ENCODE measurements at regions not wholly inside any gene's neighbourhood (a gene's known extent, or its start where the extent isn't known, plus 50 kb on each side); places are given as distances from the start of the nearest gene placed in this dataset.

DNA sequence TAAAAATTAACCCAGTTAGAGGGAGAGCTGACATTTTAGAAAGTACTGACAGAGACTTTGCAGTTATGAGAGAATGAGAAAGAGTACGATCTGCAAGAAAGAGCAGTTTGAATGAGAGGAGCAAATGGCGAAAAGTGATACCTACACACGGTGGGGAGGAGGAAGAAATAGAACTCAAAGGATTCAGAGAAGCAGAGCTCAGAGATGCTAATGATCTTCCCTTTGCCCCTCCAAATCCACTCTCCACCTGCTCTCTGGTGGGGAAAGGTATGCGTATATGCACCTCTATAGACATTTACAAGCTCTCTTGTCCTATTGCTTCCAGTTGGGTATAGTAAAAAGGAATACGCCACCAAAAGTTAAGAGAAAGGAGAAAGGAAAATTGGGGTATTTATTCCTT is 123.3 kb upstream of the TTC14 start:
- no TSS peak for BruUV-seq (replicated peaks)
- no peak overlapping the region for H3K4me3 ChIP-seq (replicated peaks in 1 of 3; ENCODE audit: insufficient read depth in 1 of 3, low read depth in 2 of 3, low read length in 3 of 3)
- H3K79me2 ChIP-seq (ENCODE audit: insufficient read depth, low read length), result no peaks in the 10 kb centered on the region
- H4K20me1 ChIP-seq (ENCODE audit: insufficient read depth, low read length), result no peaks in the 10 kb centered on the region
- H3K27ac ChIP-seq (ENCODE audit: extremely low read length, insufficient read depth, low read length), result no peak overlapping the region
- H2AFZ ChIP-seq (ENCODE audit: low read length), result no peak overlapping the region
- WGBS (ENCODE audit: low lambda C conversion rate), result 11% methylated on average over 5 of the region's 5 CpGs
- ChIA-PET CTCF (ENCODE audit: low intra/inter-chr PET ratio, low total read pairs) (no interaction called here), POLR2A (no interaction called here)
- no peak overlapping the region for H3K4me2 ChIP-seq (ENCODE audit: low read depth, low read length)
- DNase-seq (ENCODE audit: low spot score), result no peak
- TF ChIP-seq ZNF44 (CRISPR knock-in tag; IDR thresholded peaks at IDR 0.05), result no peak
- no peak for TF ChIP-seq POLR2AphosphoS2 (IDR thresholded peaks at IDR 0.05; ENCODE audit: low read depth, low read length)
- TF ChIP-seq PHB2 (IDR thresholded peaks at IDR 0.05; ENCODE audit: partially characterized antibody), result no peak
- TF ChIP-seq, protein P1, sequence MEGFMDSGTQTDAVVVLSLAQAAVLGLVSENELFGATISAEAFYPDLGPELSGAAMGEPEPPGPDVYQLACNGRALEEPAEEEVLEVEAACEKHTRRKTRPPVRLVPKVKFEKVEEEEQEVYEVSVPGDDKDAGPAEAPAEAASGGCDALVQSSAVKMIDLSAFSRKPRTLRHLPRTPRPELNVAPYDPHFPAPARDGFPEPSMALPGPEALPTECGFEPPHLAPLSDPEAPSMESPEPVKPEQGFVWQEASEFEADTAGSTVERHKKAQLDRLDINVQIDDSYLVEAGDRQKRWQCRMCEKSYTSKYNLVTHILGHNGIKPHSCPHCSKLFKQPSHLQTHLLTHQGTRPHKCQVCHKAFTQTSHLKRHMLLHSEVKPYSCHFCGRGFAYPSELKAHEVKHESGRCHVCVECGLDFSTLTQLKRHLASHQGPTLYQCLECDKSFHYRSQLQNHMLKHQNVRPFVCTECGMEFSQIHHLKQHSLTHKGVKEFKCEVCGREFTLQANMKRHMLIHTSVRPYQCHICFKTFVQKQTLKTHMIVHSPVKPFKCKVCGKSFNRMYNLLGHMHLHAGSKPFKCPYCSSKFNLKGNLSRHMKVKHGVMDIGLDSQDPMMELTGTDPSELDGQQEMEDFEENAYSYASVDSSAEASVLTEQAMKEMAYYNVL (CRISPR knock-in tag; IDR thresholded peaks at IDR 0.05; ENCODE audit: borderline replicate concordance), result no peak
- no peak for TF ChIP-seq ZMYM2 (CRISPR knock-in tag; IDR thresholded peaks at IDR 0.05)
- TF ChIP-seq ZBTB42 (CRISPR knock-in tag; IDR thresholded peaks at IDR 0.05), result no peak
- TF ChIP-seq, protein P2, sequence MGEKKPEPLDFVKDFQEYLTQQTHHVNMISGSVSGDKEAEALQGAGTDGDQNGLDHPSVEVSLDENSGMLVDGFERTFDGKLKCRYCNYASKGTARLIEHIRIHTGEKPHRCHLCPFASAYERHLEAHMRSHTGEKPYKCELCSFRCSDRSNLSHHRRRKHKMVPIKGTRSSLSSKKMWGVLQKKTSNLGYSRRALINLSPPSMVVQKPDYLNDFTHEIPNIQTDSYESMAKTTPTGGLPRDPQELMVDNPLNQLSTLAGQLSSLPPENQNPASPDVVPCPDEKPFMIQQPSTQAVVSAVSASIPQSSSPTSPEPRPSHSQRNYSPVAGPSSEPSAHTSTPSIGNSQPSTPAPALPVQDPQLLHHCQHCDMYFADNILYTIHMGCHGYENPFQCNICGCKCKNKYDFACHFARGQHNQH (CRISPR knock-in tag; IDR thresholded peaks at IDR 0.05), result no peak
- no peak for TF ChIP-seq PHF20 (CRISPR knock-in tag; IDR thresholded peaks at IDR 0.05)
- TF ChIP-seq, protein P3, sequence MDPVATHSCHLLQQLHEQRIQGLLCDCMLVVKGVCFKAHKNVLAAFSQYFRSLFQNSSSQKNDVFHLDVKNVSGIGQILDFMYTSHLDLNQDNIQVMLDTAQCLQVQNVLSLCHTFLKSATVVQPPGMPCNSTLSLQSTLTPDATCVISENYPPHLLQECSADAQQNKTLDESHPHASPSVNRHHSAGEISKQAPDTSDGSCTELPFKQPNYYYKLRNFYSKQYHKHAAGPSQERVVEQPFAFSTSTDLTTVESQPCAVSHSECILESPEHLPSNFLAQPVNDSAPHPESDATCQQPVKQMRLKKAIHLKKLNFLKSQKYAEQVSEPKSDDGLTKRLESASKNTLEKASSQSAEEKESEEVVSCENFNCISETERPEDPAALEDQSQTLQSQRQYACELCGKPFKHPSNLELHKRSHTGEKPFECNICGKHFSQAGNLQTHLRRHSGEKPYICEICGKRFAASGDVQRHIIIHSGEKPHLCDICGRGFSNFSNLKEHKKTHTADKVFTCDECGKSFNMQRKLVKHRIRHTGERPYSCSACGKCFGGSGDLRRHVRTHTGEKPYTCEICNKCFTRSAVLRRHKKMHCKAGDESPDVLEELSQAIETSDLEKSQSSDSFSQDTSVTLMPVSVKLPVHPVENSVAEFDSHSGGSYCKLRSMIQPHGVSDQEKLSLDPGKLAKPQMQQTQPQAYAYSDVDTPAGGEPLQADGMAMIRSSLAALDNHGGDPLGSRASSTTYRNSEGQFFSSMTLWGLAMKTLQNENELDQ (CRISPR knock-in tag; IDR thresholded peaks at IDR 0.05; ENCODE audit: borderline replicate concordance), result no peak
- no peak for TF ChIP-seq RAD21 (CRISPR knock-in tag; IDR thresholded peaks at IDR 0.05)
- TF ChIP-seq, protein P4, sequence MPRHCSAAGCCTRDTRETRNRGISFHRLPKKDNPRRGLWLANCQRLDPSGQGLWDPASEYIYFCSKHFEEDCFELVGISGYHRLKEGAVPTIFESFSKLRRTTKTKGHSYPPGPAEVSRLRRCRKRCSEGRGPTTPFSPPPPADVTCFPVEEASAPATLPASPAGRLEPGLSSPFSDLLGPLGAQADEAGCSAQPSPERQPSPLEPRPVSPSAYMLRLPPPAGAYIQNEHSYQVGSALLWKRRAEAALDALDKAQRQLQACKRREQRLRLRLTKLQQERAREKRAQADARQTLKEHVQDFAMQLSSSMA (CRISPR knock-in tag; IDR thresholded peaks at IDR 0.05), result no peak
- TF ChIP-seq, protein P5, sequence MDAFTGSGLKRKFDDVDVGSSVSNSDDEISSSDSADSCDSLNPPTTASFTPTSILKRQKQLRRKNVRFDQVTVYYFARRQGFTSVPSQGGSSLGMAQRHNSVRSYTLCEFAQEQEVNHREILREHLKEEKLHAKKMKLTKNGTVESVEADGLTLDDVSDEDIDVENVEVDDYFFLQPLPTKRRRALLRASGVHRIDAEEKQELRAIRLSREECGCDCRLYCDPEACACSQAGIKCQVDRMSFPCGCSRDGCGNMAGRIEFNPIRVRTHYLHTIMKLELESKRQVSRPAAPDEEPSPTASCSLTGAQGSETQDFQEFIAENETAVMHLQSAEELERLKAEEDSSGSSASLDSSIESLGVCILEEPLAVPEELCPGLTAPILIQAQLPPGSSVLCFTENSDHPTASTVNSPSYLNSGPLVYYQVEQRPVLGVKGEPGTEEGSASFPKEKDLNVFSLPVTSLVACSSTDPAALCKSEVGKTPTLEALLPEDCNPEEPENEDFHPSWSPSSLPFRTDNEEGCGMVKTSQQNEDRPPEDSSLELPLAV (CRISPR knock-in tag; conservative IDR thresholded peaks at IDR 0.05; ENCODE audit: low read depth), result no peak
- TF ChIP-seq ZSCAN22 (CRISPR knock-in tag; IDR thresholded peaks at IDR 0.05), result no peak
- TF ChIP-seq ZNF572 (CRISPR knock-in tag; IDR thresholded peaks at IDR 0.05), result no peak
- TF ChIP-seq ELF4 (CRISPR knock-in tag; IDR thresholded peaks at IDR 0.05; ENCODE audit: borderline replicate concordance), result no peak
- no peaks in the 10 kb centered on the region for H3K36me3 ChIP-seq (replicated peaks in 1 of 2; ENCODE audit: control insufficient read depth in 1 of 2, insufficient read depth in 2 of 2, low read length in 2 of 2)
- no peak overlapping the region for H3K9ac ChIP-seq (ENCODE audit: insufficient read depth, low read depth, low read length)
- no peaks in the 10 kb centered on the region for H3K4me1 ChIP-seq (ENCODE audit: insufficient read depth, low read length)
- intact Hi-C loops (cut with micrococcal nuclease; ENCODE audit: unreplicated experiment) (no loop called here), in situ Hi-C loops (cut with HindIII; ENCODE audit: extremely low pct_ligation_motif_present, low pct_unique_long_range_greater_than_20kb) (no loop called here)
- FAIRE-seq, result no peak
- H3K27me3 ChIP-seq (ENCODE audit: control insufficient read depth in 1 of 2, insufficient read depth in 2 of 2, low read length in 2 of 2), result no peaks in the 10 kb centered on the region
- H3K9me3 ChIP-seq (ENCODE audit: low read length), result no peaks in the 10 kb centered on the region
- ATAC-seq, result no peak
